ENCODE measurements at regions not wholly inside any gene's neighbourhood (a gene's known extent, or its start where the extent isn't known, plus 50 kb on each side); places are given as distances from the start of the nearest gene placed in this dataset.
"Not testable (repeated sequence)": the region's sequence is repeated elsewhere in the genome, so short reads cannot be mapped to it uniquely, and the experiment has no call there.

- no peak for DNase-seq (ENCODE audit: low read depth in 4 of 4, low spot score in 2 of 4)
These were observed 857.9 kb downstream of the BRINP3 start for GRCh38 chr1:189619682-189620332.

- no peak for DNase-seq (ENCODE audit: low read depth in 4 of 4, low spot score in 2 of 4)
These were observed 857.2 kb downstream of the BRINP3 start for GRCh38 chr1:189620471-189620870.

- no peak for DNase-seq (ENCODE audit: low read depth in 4 of 4, low spot score in 2 of 4)
These were observed 854.3 kb downstream of the BRINP3 start for GRCh38 chr1:189623336-189623735.

GRCh38 chr1:189627427-189627826 is 850.2 kb downstream of the BRINP3 start:
- no peak for DNase-seq (ENCODE audit: low read depth in 4 of 4, low spot score in 2 of 4)

GRCh38 chr1:189628857-189629256 is 848.8 kb downstream of the BRINP3 start:
- no peak for DNase-seq (ENCODE audit: low read depth in 4 of 4, low spot score in 2 of 4)

- no peak for DNase-seq (ENCODE audit: low read depth in 4 of 4, low spot score in 2 of 4)
These were observed 844.0 kb downstream of the BRINP3 start for GRCh38 chr1:189633658-189634057.

- DNase-seq (ENCODE audit: low read depth in 4 of 4, low spot score in 2 of 4), result no peak
These were observed 840.6 kb downstream of the BRINP3 start for GRCh38 chr1:189637041-189637440.

GRCh38 chr1:189644156-189644555 is 833.5 kb downstream of the BRINP3 start:
- DNase-seq (ENCODE audit: low read depth in 4 of 4, low spot score in 2 of 4), result not testable (repeated sequence)

- DNase-seq (ENCODE audit: low read depth in 4 of 4, low spot score in 2 of 4), result no peak
These were observed 832.7 kb downstream of the BRINP3 start for GRCh38 chr1:189644970-189645369.

- no peak for DNase-seq (ENCODE audit: low read depth in 4 of 4, low spot score in 2 of 4)
These were observed 831.6 kb downstream of the BRINP3 start for GRCh38 chr1:189646066-189646465.

GRCh38 chr1:189654906-189655305 is 822.8 kb downstream of the BRINP3 start:
- no peak for DNase-seq (ENCODE audit: low read depth in 4 of 4, low spot score in 2 of 4)

GRCh38 chr1:189656628-189657530 is 820.8 kb downstream of the BRINP3 start:
- DNase-seq (ENCODE audit: low read depth in 4 of 4, low spot score in 2 of 4), result no peak

GRCh38 chr1:189657715-189658114 is 819.9 kb downstream of the BRINP3 start:
- no peak for DNase-seq (ENCODE audit: low read depth in 4 of 4, low spot score in 2 of 4)

GRCh38 chr1:189658381-189658780 is 819.3 kb downstream of the BRINP3 start:
- no peak for DNase-seq (ENCODE audit: low read depth in 4 of 4, low spot score in 2 of 4)

- DNase-seq (ENCODE audit: low read depth in 4 of 4, low spot score in 2 of 4), result no peak
These were observed 817.9 kb downstream of the BRINP3 start for GRCh38 chr1:189659731-189660130.

- no peak for DNase-seq (ENCODE audit: low read depth in 4 of 4, low spot score in 2 of 4)
These were observed 815.5 kb downstream of the BRINP3 start for GRCh38 chr1:189662190-189662589.

- DNase-seq (ENCODE audit: low read depth in 4 of 4, low spot score in 2 of 4), result no peak
These were observed 807.8 kb downstream of the BRINP3 start for GRCh38 chr1:189669846-189670245.

- no peak for DNase-seq (ENCODE audit: low read depth in 4 of 4, low spot score in 2 of 4)
These were observed 804.4 kb downstream of the BRINP3 start for GRCh38 chr1:189673217-189673616.

GRCh38 chr1:189675712-189676244 is 801.9 kb downstream of the BRINP3 start:
- DNase-seq (ENCODE audit: low read depth in 4 of 4, low spot score in 2 of 4), result no peak

- DNase-seq (ENCODE audit: low read depth in 4 of 4, low spot score in 2 of 4), result no peak
These were observed 798.9 kb downstream of the BRINP3 start for GRCh38 chr1:189678779-189679178.

- DNase-seq (ENCODE audit: low read depth in 4 of 4, low spot score in 2 of 4), result no peak
These were observed 796.3 kb downstream of the BRINP3 start for GRCh38 chr1:189681252-189681919.
